ENCODE measurements at regions not wholly inside any gene's neighbourhood (a gene's known extent, or its start where the extent isn't known, plus 50 kb on each side); places are given as distances from the start of the nearest gene placed in this dataset.

GRCh38 chr15:70532531-70533186, 230.7 kb downstream of the UACA start:
- TF ChIP-seq CTCF (IDR thresholded peaks at IDR 0.05) (no peak), POLR2A (IDR thresholded peaks at IDR 0.05) (no peak), POLR2AphosphoS5 (IDR thresholded peaks at IDR 0.05) (no peak), EP300 (IDR thresholded peaks at IDR 0.05; ENCODE audit: low read depth) (no peak)

Measured in transverse colon (tissue), 4 donors.